NCI-H82 treated with DMSO at 0.1 percent for 48 hours (cell line): ENCODE measurements at regions not wholly inside any gene's neighbourhood (a gene's known extent, or its start where the extent isn't known, plus 50 kb on each side); places are given as distances from the start of the nearest gene placed in this dataset.
"Not testable (repeated sequence)": the region's sequence is repeated elsewhere in the genome, so short reads cannot be mapped to it uniquely, and the experiment has no call there.

ENCODE experiments used
- DNase-seq: peaks from one replicate; lab custom pipeline; 2025; ENCODE audit not compliant: unreplicated experiment; lab: John Stamatoyannopoulos, UW

GRCh38 chr2:173545364-173545763, 190.7 kb downstream of the CDCA7 start:
- no peak for DNase-seq

- DNase-seq, result no peak
These were observed 192.8 kb downstream of the CDCA7 start for GRCh38 chr2:173547499-173547898.

GRCh38 chr2:173550143-173550542, 195.5 kb downstream of the CDCA7 start:
- DNase-seq, result no peak

GRCh38 chr2:173552531-173552930, 197.9 kb downstream of the CDCA7 start:
- DNase-seq, result no peak

- no peak for DNase-seq
These were observed 198.9 kb downstream of the CDCA7 start for GRCh38 chr2:173553593-173553992.

GRCh38 chr2:173555833-173556232, 201.2 kb downstream of the CDCA7 start:
- no peak for DNase-seq

GRCh38 chr2:173556816-173557215, 202.1 kb downstream of the CDCA7 start:
- no peak for DNase-seq

- DNase-seq, result no peak
These were observed 202.8 kb downstream of the CDCA7 start for GRCh38 chr2:173557497-173557896.

GRCh38 chr2:173567493-173567892, 212.8 kb downstream of the CDCA7 start:
- DNase-seq, result no peak

GRCh38 chr2:173568054-173568453, 213.4 kb downstream of the CDCA7 start:
- peak; percentile 49 for DNase-seq

- DNase-seq, result peak; percentile 65
These were observed 216.5 kb downstream of the CDCA7 start for GRCh38 chr2:173571021-173571821.

GRCh38 chr2:173571887-173572680, 217.4 kb downstream of the CDCA7 start:
- DNase-seq, result no peak

GRCh38 chr2:173572848-173573247, 218.2 kb downstream of the CDCA7 start:
- DNase-seq, result no peak

GRCh38 chr2:173573782-173574181, 219.1 kb downstream of the CDCA7 start:
- not testable (repeated sequence) for DNase-seq

- DNase-seq, result no peak
These were observed 219.8 kb downstream of the CDCA7 start for GRCh38 chr2:173574324-173575112.

GRCh38 chr2:173578404-173579107, 223.9 kb downstream of the CDCA7 start:
- DNase-seq, result no peak

GRCh38 chr2:173580351-173580750, 225.7 kb downstream of the CDCA7 start:
- no peak for DNase-seq

- DNase-seq, result no peak
These were observed 226.3 kb downstream of the CDCA7 start for GRCh38 chr2:173580956-173581355.

GRCh38 chr2:173583196-173583595, 228.5 kb downstream of the CDCA7 start:
- no peak for DNase-seq

- no peak for DNase-seq
These were observed 229.3 kb downstream of the CDCA7 start for GRCh38 chr2:173584000-173584399.
